Mesendoderm (in vitro differentiated cells): ENCODE measurements at regions not wholly inside any gene's neighbourhood (a gene's known extent, or its start where the extent isn't known, plus 50 kb on each side); places are given as distances from the start of the nearest gene placed in this dataset.

ENCODE experiments used
- DNase-seq: peaks from one replicate; pipeline ENCODE4 v3.0.0; 2013
- H2AK5ac ChIP-seq: 2 replicates; pipeline ENCODE4 v1.6.1; 2013; ENCODE audit warnings: low read length, inconsistent platforms
- H2BK120ac ChIP-seq: 2 replicates; pipeline ENCODE4 v1.6.1; 2013; ENCODE audit warnings: low read depth, mild to moderate bottlenecking, low read length, moderate library complexity, mixed read lengths
- H2BK15ac ChIP-seq: replicated peaks from 2 replicates; pipeline ENCODE4 v1.6.1; 2013; ENCODE audit warnings: low read depth, mild to moderate bottlenecking, moderate library complexity
- H2BK5ac ChIP-seq: 2 replicates; pipeline ENCODE4 v1.6.1; 2013; ENCODE audit warnings: low read length, inconsistent platforms
- H3K18ac ChIP-seq: 2 replicates; pipeline ENCODE4 v1.6.1; 2013; ENCODE audit warnings: mild to moderate bottlenecking, low read length, mixed read lengths
- H3K23ac ChIP-seq: one replicate; pipeline ENCODE4 v1.6.1; 2013; ENCODE audit warnings: low read length
- H3K27ac ChIP-seq: 2 replicates; pipeline ENCODE4 v1.5.1; 2013; ENCODE audit warnings: low read depth, mild to moderate bottlenecking, inconsistent platforms, low read length, moderate library complexity
- H3K27me3 ChIP-seq: 2 replicates; pipeline ENCODE4 v1.6.1; 2013; ENCODE audit warnings: low read length, control low read depth, mild to moderate bottlenecking, inconsistent platforms; ENCODE audit not compliant: insufficient read depth, poor library complexity
- H3K36me3 ChIP-seq: 2 replicates; pipeline ENCODE4 v1.6.1; 2013; ENCODE audit warnings: low read length, inconsistent platforms; ENCODE audit not compliant: control insufficient read depth, insufficient read depth
- H3K4ac ChIP-seq: one replicate; pipeline ENCODE4 v1.6.1; 2013; ENCODE audit warnings: low read depth, mild to moderate bottlenecking, low read length, moderate library complexity
- H3K4me1 ChIP-seq: 2 replicates; pipeline ENCODE4 v1.6.1; 2013; ENCODE audit warnings: low read depth, low read length, inconsistent platforms; ENCODE audit not compliant: control insufficient read depth
- H3K4me2 ChIP-seq: 2 replicates; pipeline ENCODE4 v1.6.1; 2013; ENCODE audit warnings: low read length
- H3K4me3 ChIP-seq: 2 replicates; pipeline ENCODE4 v1.5.1; 2013; ENCODE audit warnings: mild to moderate bottlenecking, low read length
- H3K56ac ChIP-seq: one replicate; pipeline ENCODE4 v1.6.1; 2013; ENCODE audit warnings: low read length
- H3K79me1 ChIP-seq: 2 replicates; pipeline ENCODE4 v1.6.1; 2013; ENCODE audit warnings: low read length, inconsistent platforms
- H3K79me2 ChIP-seq: 2 replicates; pipeline ENCODE4 v1.6.1; 2013; ENCODE audit warnings: mild to moderate bottlenecking, low read length; ENCODE audit not compliant: control insufficient read depth, insufficient read depth
- H3K9ac ChIP-seq: 2 replicates; pipeline ENCODE4 v1.6.1; 2013; ENCODE audit warnings: low read length, inconsistent platforms
- H4K5ac ChIP-seq: one replicate; pipeline ENCODE4 v1.6.1; 2013; ENCODE audit warnings: low read length
- H4K8ac ChIP-seq: one replicate; pipeline ENCODE4 v1.6.1; 2013; ENCODE audit warnings: low read depth, mild to moderate bottlenecking, control low read depth, low read length, moderate library complexity
- WGBS: extraction: QIAGEN DNeasy Blood & Tissue Kit; methylation state at CpG from one replicate; pipeline ENCODE4 v1.1.7; 2013; ENCODE audit warnings: low lambda C conversion rate, missing lambda C conversion rate; ENCODE audit not compliant: insufficient coverage; ENCODE audit errors: extremely low coverage; 5-methylcytosine and 5-hydroxymethylcytosine counted together

DNA sequence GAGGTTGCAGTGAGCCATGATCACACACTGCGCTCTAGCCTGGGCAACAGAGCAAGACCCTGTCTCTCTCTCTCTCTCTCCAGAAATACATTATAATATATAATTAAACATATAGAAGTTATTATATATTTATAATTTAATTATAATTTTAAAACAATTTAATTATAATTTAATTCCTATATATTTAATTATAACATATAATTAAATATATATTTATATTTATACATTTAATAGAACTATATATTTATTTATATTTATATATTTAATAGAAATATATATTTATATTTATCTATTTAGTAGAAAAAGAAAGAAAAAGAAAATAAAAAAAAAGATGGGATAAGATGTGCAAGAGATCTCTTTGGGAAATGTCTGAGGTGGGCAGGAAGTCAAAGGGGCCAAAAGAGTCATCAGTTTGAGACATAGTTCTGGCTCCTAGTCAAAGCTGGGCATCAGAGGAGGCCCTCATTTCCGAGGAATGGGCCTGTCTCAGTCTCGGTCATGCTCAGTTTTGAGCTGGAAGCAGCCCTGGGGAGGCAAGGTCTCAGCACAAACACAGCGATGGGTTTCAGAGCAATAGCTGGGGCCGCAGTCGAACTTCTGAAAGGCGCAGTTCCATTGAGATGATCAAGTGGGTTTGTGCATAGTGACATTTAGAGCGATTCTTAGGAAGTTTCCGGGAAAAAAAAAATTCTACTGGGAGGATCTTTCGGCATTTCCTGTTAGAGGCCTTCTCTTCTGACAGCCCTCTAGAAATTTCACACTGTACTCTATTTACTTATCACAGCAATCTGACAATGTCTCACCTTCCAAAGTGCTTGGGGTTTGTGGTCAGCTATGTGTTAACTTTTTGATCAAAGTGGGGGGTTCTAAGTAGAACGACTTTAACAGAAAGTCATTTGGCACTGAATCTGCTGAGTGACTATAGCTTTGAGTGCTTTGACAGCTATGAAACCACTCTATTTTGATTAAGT is 58.7 kb upstream of the GZMB start:
- peaks cover 17% of the 10 kb centered on the region for H3K4me1 ChIP-seq
- peak overlapping the region; percentile 51 for H3K56ac ChIP-seq
- H2AK5ac ChIP-seq, result no peak overlapping the region
- no peak overlapping the region for H2BK15ac ChIP-seq
- no peak overlapping the region for H3K4ac ChIP-seq
- H3K36me3 ChIP-seq, result no peaks in the 10 kb centered on the region
- no peak overlapping the region for H2BK5ac ChIP-seq
- no peak overlapping the region for H4K5ac ChIP-seq
- no peaks in the 10 kb centered on the region for H3K79me2 ChIP-seq
- WGBS, result no CpG with 5 or more reads among the region's 11 CpGs
- peak overlapping the region; percentile 8 for H3K18ac ChIP-seq
- H3K9ac ChIP-seq, result peak overlapping the region; percentile 8
- no peak overlapping the region for H2BK120ac ChIP-seq
- no peak overlapping the region for H3K4me2 ChIP-seq
- no peak overlapping the region for H3K27ac ChIP-seq
- no peak overlapping the region for H3K4me3 ChIP-seq
- H3K27me3 ChIP-seq, result no peaks in the 10 kb centered on the region
- DNase-seq, result peak; percentile 89
- H3K79me1 ChIP-seq, result no peaks in the 10 kb centered on the region
- H3K23ac ChIP-seq, result no peak overlapping the region
- H4K8ac ChIP-seq, result no peak overlapping the region

DNA sequence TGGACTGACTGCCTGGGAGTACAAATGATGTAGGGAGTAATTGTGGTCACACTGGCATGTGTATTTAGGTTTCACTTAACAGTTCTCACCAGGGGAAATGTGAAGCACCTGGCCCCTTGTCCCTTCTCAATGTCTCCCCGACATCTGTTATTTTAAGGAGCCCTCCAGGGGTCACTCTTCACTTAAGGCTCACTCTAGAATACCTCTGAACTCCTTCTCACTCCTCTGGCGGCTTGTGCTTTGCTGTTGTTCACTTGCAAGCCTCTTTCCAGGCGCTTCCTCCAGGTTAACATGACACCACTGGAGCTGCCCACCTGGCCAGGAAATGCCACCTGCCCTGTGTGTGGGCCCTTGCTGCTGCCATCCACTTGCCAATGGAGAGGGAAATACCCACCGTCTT is 56.5 kb upstream of the GZMB start:
- H2BK5ac ChIP-seq, result no peak overlapping the region
- H3K18ac ChIP-seq, result no peak overlapping the region
- H3K27me3 ChIP-seq, result no peaks in the 10 kb centered on the region
- peaks cover 17% of the 10 kb centered on the region for H3K4me1 ChIP-seq
- H4K5ac ChIP-seq, result no peak overlapping the region
- no peaks in the 10 kb centered on the region for H3K79me2 ChIP-seq
- no peak overlapping the region for H3K4me2 ChIP-seq
- H3K4ac ChIP-seq, result no peak overlapping the region
- no peak overlapping the region for H2AK5ac ChIP-seq
- DNase-seq, result peak; percentile 78
- H3K79me1 ChIP-seq, result no peaks in the 10 kb centered on the region
- no peaks in the 10 kb centered on the region for H3K36me3 ChIP-seq
- H4K8ac ChIP-seq, result no peak overlapping the region
- no peak overlapping the region for H3K27ac ChIP-seq
- H3K9ac ChIP-seq, result no peak overlapping the region
- no peak overlapping the region for H2BK15ac ChIP-seq
- WGBS, result no CpG with 5 or more reads among the region's 4 CpGs
- H3K4me3 ChIP-seq, result no peak overlapping the region
- H3K56ac ChIP-seq, result no peak overlapping the region
- H2BK120ac ChIP-seq, result no peak overlapping the region
- H3K23ac ChIP-seq, result no peak overlapping the region

DNA sequence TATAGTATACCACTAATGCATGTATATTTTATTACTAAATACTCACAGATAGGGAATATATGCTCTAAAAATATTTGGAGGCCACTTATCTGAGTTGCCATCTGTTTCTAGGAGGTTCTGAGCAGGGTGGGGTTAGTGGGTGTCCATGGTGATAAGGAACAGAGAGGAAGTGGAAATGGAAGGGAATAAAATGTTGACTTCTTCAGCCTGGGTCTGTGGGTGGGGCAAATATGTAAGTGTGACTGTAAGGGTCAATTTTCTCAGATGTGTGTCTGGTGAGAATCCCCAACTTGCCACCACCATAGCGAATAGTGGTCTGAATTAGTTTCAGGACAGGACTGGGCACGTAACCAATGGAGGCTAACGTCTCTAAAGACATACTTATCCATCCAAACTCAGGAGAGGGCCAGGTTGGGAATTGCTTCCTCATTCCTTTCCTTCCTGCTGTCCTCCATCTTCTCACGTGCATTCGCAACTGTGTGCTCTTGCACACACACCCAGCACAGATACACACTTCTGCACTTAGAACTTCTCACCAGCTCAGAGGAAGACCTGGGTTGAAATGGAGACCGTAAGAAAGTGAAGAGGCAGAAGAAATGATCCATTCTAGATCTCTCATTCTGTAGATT is 54.2 kb upstream of the GZMB start:
- Histone ChIP-seq H3K36me3 (no peaks in the 10 kb centered on the region), H2BK5ac (no peak overlapping the region), H3K18ac (no peak overlapping the region), H4K8ac (no peak overlapping the region), H2BK15ac (no peak overlapping the region), H3K9ac (no peak overlapping the region), H3K23ac (no peak overlapping the region), H3K79me2 (no peaks in the 10 kb centered on the region), H4K5ac (no peak overlapping the region), H3K27me3 (no peaks in the 10 kb centered on the region), H2BK120ac (no peak overlapping the region), H3K4me1 (no peaks in the 10 kb centered on the region), H3K4me3 (no peak overlapping the region), H3K56ac (no peak overlapping the region), H3K4me2 (no peak overlapping the region), H2AK5ac (no peak overlapping the region), H3K4ac (no peak overlapping the region), H3K79me1 (no peaks in the 10 kb centered on the region), H3K27ac (no peak overlapping the region)
- no peak for DNase-seq
- WGBS, result no CpG with 5 or more reads among the region's 6 CpGs
